ENCODE measurements at regions not wholly inside any gene's neighbourhood (a gene's known extent, or its start where the extent isn't known, plus 50 kb on each side); places are given as distances from the start of the nearest gene placed in this dataset.

DNA sequence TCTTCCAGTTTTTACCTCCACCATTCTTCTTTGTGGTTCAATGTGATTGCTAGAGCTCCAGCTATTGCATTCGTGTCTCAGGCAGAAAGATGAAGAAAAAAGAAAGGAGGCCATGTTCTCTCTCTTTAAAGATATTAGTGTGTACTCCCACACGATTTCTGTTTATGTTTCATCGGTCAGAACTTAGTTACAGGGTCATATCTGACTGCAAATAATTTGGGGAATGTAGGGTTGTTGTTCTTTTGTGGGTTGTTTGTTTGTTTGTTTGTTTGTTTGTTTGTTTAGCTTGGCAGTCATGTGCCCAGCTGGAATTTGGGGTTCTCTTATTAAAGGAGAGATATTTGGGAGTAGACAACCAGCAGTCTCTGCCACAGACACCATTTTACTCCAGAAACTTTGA is 53.6 kb upstream of the PIK3CG start:
- no peak overlapping the region for H3K4me2 ChIP-seq
- H3K4me1 ChIP-seq (replicated peaks; ENCODE audit: insufficient read depth): no peaks in the 10 kb centered on the region
- no peaks in the 10 kb centered on the region for H3F3A ChIP-seq (ENCODE audit: insufficient read depth, low read depth)
- H3K27me3 ChIP-seq (ENCODE audit: insufficient read depth, low read depth): no peaks in the 10 kb centered on the region
- no peak for DNase-seq
- POLR2A ChIA-PET (ENCODE audit: unreplicated experiment): interaction anchor here (0.6 kb wide), 1 partner anchor 272 kb away, joined by 5 read pairs; no protein-coding TSS in a partner anchor
- TF ChIP-seq, protein P1, sequence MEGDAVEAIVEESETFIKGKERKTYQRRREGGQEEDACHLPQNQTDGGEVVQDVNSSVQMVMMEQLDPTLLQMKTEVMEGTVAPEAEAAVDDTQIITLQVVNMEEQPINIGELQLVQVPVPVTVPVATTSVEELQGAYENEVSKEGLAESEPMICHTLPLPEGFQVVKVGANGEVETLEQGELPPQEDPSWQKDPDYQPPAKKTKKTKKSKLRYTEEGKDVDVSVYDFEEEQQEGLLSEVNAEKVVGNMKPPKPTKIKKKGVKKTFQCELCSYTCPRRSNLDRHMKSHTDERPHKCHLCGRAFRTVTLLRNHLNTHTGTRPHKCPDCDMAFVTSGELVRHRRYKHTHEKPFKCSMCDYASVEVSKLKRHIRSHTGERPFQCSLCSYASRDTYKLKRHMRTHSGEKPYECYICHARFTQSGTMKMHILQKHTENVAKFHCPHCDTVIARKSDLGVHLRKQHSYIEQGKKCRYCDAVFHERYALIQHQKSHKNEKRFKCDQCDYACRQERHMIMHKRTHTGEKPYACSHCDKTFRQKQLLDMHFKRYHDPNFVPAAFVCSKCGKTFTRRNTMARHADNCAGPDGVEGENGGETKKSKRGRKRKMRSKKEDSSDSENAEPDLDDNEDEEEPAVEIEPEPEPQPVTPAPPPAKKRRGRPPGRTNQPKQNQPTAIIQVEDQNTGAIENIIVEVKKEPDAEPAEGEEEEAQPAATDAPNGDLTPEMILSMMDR (conservative IDR thresholded peaks at IDR 0.05): no peak
- TF ChIP-seq EZH2 (IDR thresholded peaks at IDR 0.05; ENCODE audit: low read depth): no peak
- H3K36me3 ChIP-seq (ENCODE audit: low read depth): no peaks in the 10 kb centered on the region
- no peaks in the 10 kb centered on the region for H4K20me1 ChIP-seq (ENCODE audit: insufficient read depth)
- intact Hi-C loops (cut with micrococcal nuclease; ENCODE audit: unreplicated experiment): no loop called here
- H3K9me2 ChIP-seq (ENCODE audit: insufficient read depth): no peaks in the 10 kb centered on the region; the same call in 1 of the 2 replicates
- BruUV-seq (replicated peaks): no TSS peak
- CTCF ChIA-PET: interaction anchor here (1.1 kb wide), 1 partner anchor 148 kb away, joined by 4 read pairs; no protein-coding TSS in a partner anchor
- H2AFZ ChIP-seq: no peak overlapping the region
- no peak overlapping the region for H3K4me3 ChIP-seq
- H3K9me3 ChIP-seq (ENCODE audit: insufficient read depth, low read depth): no peaks in the 10 kb centered on the region
- H3K27ac ChIP-seq: no peak overlapping the region
- no peaks in the 10 kb centered on the region for H3K79me2 ChIP-seq (ENCODE audit: low read depth)

DNA sequence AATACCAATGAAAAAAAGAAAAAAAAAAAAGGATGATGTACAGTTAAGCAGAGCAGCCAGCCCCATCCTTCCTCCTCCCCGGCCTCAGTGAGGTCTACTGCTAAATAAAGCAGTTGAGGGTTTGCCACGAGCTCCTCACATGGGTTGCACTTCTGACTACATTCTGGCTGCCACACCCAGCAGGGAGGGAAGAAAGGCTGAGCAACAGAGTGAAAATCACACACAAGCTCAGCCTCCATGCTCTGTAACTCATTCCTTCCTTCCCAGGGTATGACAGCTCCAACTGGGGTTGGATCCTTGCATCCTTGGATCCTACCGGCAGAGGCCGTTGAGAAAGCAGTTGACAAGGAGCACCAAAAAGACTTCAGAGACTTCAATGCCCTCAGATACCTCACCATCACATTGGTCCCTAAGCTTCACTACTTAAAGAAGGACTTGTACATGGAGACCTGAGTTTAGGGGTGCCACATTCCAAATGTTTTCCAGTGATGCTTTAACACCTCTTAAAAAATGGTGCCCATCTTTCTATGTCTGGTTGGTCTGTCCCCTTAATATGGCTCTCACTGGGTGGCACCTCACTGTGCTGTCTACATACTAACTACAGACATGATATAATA is 52.9 kb upstream of the PIK3CG start:
- Histone ChIP-seq H3K9me3 (ENCODE audit: insufficient read depth, low read depth) (no peaks in the 10 kb centered on the region), H3K27me3 (ENCODE audit: insufficient read depth, low read depth) (no peaks in the 10 kb centered on the region), H3K4me1 (replicated peaks; ENCODE audit: insufficient read depth) (no peaks in the 10 kb centered on the region), H3K9me2 (ENCODE audit: insufficient read depth) (no peaks in the 10 kb centered on the region; the same call in 1 of the 2 replicates), H3K36me3 (ENCODE audit: low read depth) (no peaks in the 10 kb centered on the region), H3K27ac (no peak overlapping the region), H4K20me1 (ENCODE audit: insufficient read depth) (no peaks in the 10 kb centered on the region), H3K4me3 (no peak overlapping the region), H2AFZ (no peak overlapping the region), H3K4me2 (no peak overlapping the region), H3K79me2 (ENCODE audit: low read depth) (no peaks in the 10 kb centered on the region), H3F3A (ENCODE audit: insufficient read depth, low read depth) (no peaks in the 10 kb centered on the region)
- ChIA-PET CTCF (interaction anchor here (1.1 kb wide), 1 partner anchor 148 kb away, joined by 4 read pairs; no protein-coding TSS in a partner anchor), POLR2A (ENCODE audit: unreplicated experiment) (no interaction called here)
- DNase-seq: no peak
- intact Hi-C loops (cut with micrococcal nuclease; ENCODE audit: unreplicated experiment): no loop called here
- BruUV-seq (replicated peaks): no TSS peak
- TF ChIP-seq EZH2 (IDR thresholded peaks at IDR 0.05; ENCODE audit: low read depth): no peak
- TF ChIP-seq, protein P1 (conservative IDR thresholded peaks at IDR 0.05): no peak

DNA sequence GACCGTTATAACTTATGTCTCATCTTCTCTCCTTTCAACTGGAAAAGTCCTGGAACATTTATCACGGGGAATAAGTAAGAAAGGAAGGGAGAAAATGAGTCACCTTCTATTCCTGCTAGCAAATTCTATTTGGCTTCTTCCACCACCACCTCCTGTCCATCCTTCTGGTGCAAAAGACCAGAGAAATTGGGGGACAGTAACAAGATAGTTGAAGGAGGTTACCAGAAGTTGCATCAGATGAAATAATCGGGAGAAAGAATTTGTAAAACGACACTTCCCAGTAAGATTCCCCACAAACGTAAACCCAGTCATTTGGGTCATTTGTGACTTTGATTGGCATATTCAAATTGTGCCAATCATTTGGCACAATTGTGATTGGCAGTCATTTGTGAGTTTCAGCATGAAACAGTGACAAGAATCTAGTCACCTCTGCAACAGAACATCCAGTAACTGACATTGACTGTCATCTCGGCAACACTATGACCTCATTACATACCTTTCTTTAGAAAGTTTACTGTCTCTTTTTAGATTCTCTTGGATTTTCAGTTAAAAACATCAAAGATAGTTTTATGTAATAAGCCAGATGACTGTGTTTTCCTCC is 51.3 kb upstream of the PIK3CG start:
- Histone ChIP-seq H3K36me3 (ENCODE audit: low read depth) (no peaks in the 10 kb centered on the region), H3K4me3 (no peak overlapping the region), H3K27ac (no peak overlapping the region), H2AFZ (no peak overlapping the region), H3K27me3 (ENCODE audit: insufficient read depth, low read depth) (no peaks in the 10 kb centered on the region), H3K4me2 (no peak overlapping the region), H3K79me2 (ENCODE audit: low read depth) (no peaks in the 10 kb centered on the region), H3K9me2 (ENCODE audit: insufficient read depth) (no peaks in the 10 kb centered on the region; the same call in 1 of the 2 replicates), H4K20me1 (ENCODE audit: insufficient read depth) (no peaks in the 10 kb centered on the region), H3F3A (ENCODE audit: insufficient read depth, low read depth) (no peaks in the 10 kb centered on the region), H3K4me1 (replicated peaks; ENCODE audit: insufficient read depth) (no peaks in the 10 kb centered on the region), H3K9me3 (ENCODE audit: insufficient read depth, low read depth) (no peaks in the 10 kb centered on the region)
- intact Hi-C loops (cut with micrococcal nuclease; ENCODE audit: unreplicated experiment): no loop called here
- ChIA-PET POLR2A (ENCODE audit: unreplicated experiment) (no interaction called here), CTCF (no interaction called here)
- no TSS peak for BruUV-seq (replicated peaks)
- TF ChIP-seq, protein P1 (conservative IDR thresholded peaks at IDR 0.05): no peak
- TF ChIP-seq EZH2 (IDR thresholded peaks at IDR 0.05; ENCODE audit: low read depth): no peak
- DNase-seq: no peak
